IgD-negative memory B cell (primary cell): ENCODE measurements at regions not wholly inside any gene's neighbourhood (a gene's known extent, or its start where the extent isn't known, plus 50 kb on each side); places are given as distances from the start of the nearest gene placed in this dataset.
"Not testable (repeated sequence)": the region's sequence is repeated elsewhere in the genome, so short reads cannot be mapped to it uniquely, and the experiment has no call there.

Experiments used
- H3K27ac Mint-ChIP-seq, 3 donors: one replicate each; pipeline ENCODE4 v1.8.0; 2020 to 2022; ENCODE audit warnings: mild to moderate bottlenecking in 3 of 3, mixed read lengths in 3 of 3, moderate library complexity in 1 of 3
- H3K27me3 Mint-ChIP-seq: one replicate; pipeline ENCODE4 v1.8.0; 2021; ENCODE audit warnings: mixed read lengths
- H3K36me3 Mint-ChIP-seq: one replicate; pipeline ENCODE4 v1.8.0; 2020; ENCODE audit warnings: mild to moderate bottlenecking, mixed read lengths
- H3K4me1 Mint-ChIP-seq, 3 donors: one replicate each; pipeline ENCODE4 v1.8.0; 2020 to 2022; ENCODE audit warnings: mixed read lengths in 3 of 3, mild to moderate bottlenecking in 1 of 3
- H3K4me3 Mint-ChIP-seq, 4 donors: one replicate each; pipeline ENCODE4 v1.8.0; 2020 to 2022; ENCODE audit warnings: mild to moderate bottlenecking in 4 of 4, mixed read lengths in 4 of 4, moderate library complexity in 3 of 4
- H3K9me3 Mint-ChIP-seq, 3 donors: one replicate each; pipeline ENCODE4 v1.8.0; 2020 to 2021; ENCODE audit warnings: mixed read lengths in 3 of 3, mild to moderate bottlenecking in 1 of 3

GRCh38 chr4:10806953-10807645 lies 122.5 kb upstream of the CLNK start:
- H3K27me3 Mint-ChIP-seq, result no peaks in the 10 kb centered on the region
- H3K36me3 Mint-ChIP-seq, result peaks cover 2% of the 10 kb centered on the region
- H3K27ac Mint-ChIP-seq, result no peak overlapping the region
- no peak overlapping the region for H3K4me3 Mint-ChIP-seq
- peaks cover 0 to 14% (median 6%) of the 10 kb centered on the region in 3 donors for H3K4me1 Mint-ChIP-seq
- peaks cover 2 to 5% (median 3%) of the 10 kb centered on the region in 3 donors for H3K9me3 Mint-ChIP-seq

- Mint-ChIP-seq H3K36me3 (no peaks in the 10 kb centered on the region), H3K4me3 (no peak overlapping the region), H3K27me3 (no peaks in the 10 kb centered on the region), H3K27ac (no peak overlapping the region), H3K4me1 (peaks cover 0 to 11% (median 6%) of the 10 kb centered on the region in 3 donors), H3K9me3 (peaks cover 5 to 9% (median 5%) of the 10 kb centered on the region in 3 donors)
Measured at GRCh38 chr4:10803713-10804343, 119.3 kb upstream of the CLNK start.

GRCh38 chr4:10787365-10787764 lies 102.8 kb upstream of the CLNK start:
- H3K27ac Mint-ChIP-seq, result peak overlapping the region in 1 of 3 donors; percentile 68
- H3K4me3 Mint-ChIP-seq, result no peak overlapping the region
- H3K4me1 Mint-ChIP-seq, result peaks cover 0 to 1% (median 0%) of the 10 kb centered on the region in 3 donors

GRCh38 chr4:10784621-10785020 lies 100.1 kb upstream of the CLNK start:
- peaks cover 0 to 5% (median 2%) of the 10 kb centered on the region in 3 donors for H3K9me3 Mint-ChIP-seq
- no peak overlapping the region for H3K4me3 Mint-ChIP-seq
- H3K36me3 Mint-ChIP-seq, result peaks cover 4% of the 10 kb centered on the region
- no peaks in the 10 kb centered on the region for H3K27me3 Mint-ChIP-seq
- peaks cover 0 to 1% (median 0%) of the 10 kb centered on the region in 3 donors for H3K4me1 Mint-ChIP-seq
- no peak overlapping the region for H3K27ac Mint-ChIP-seq

More at GRCh38 chr4:10787365-10787764, 102.8 kb upstream of the CLNK start:
- H3K27me3 Mint-ChIP-seq, result no peaks in the 10 kb centered on the region
- H3K36me3 Mint-ChIP-seq, result peaks cover 4% of the 10 kb centered on the region
- H3K9me3 Mint-ChIP-seq, result peaks cover 1 to 5% (median 2%) of the 10 kb centered on the region in 3 donors

- H3K36me3 Mint-ChIP-seq, result peaks cover 4% of the 10 kb centered on the region
- peaks cover 0 to 5% (median 2%) of the 10 kb centered on the region in 3 donors for H3K9me3 Mint-ChIP-seq
- peaks cover 0 to 1% (median 0%) of the 10 kb centered on the region in 3 donors for H3K4me1 Mint-ChIP-seq
- H3K27me3 Mint-ChIP-seq, result no peaks in the 10 kb centered on the region
- no peak overlapping the region for H3K4me3 Mint-ChIP-seq
- no peak overlapping the region for H3K27ac Mint-ChIP-seq
Measured at GRCh38 chr4:10783351-10783750, 98.8 kb upstream of the CLNK start.

GRCh38 chr4:10781805-10782204 lies 97.2 kb upstream of the CLNK start:
- H3K27me3 Mint-ChIP-seq, result no peaks in the 10 kb centered on the region
- H3K27ac Mint-ChIP-seq, result no peak overlapping the region
- H3K9me3 Mint-ChIP-seq, result peaks cover 0 to 2% (median 0%) of the 10 kb centered on the region in 3 donors
- H3K4me3 Mint-ChIP-seq, result no peak overlapping the region
- peaks cover 0 to 1% (median 0%) of the 10 kb centered on the region in 3 donors for H3K4me1 Mint-ChIP-seq
- H3K36me3 Mint-ChIP-seq, result no peaks in the 10 kb centered on the region

GRCh38 chr4:10780803-10781202 lies 96.2 kb upstream of the CLNK start:
- H3K9me3 Mint-ChIP-seq, H3K4me1 Mint-ChIP-seq, H3K27ac Mint-ChIP-seq, H3K27me3 Mint-ChIP-seq, H3K36me3 Mint-ChIP-seq, H3K4me3 Mint-ChIP-seq: not testable (repeated sequence)

GRCh38 chr4:10775132-10775531 lies 90.6 kb upstream of the CLNK start:
- not testable (repeated sequence) for H3K9me3 Mint-ChIP-seq, H3K36me3 Mint-ChIP-seq, H3K4me1 Mint-ChIP-seq, H3K27me3 Mint-ChIP-seq, H3K27ac Mint-ChIP-seq, H3K4me3 Mint-ChIP-seq

GRCh38 chr4:10773656-10774055 lies 89.1 kb upstream of the CLNK start:
- Mint-ChIP-seq H3K4me1 (peaks cover 0 to 5% (median 4%) of the 10 kb centered on the region in 3 donors), H3K4me3 (no peak overlapping the region), H3K36me3 (peaks cover 3% of the 10 kb centered on the region), H3K27ac (no peak overlapping the region), H3K9me3 (peaks cover 0 to 5% (median 2%) of the 10 kb centered on the region in 3 donors), H3K27me3 (no peaks in the 10 kb centered on the region)

GRCh38 chr4:10773010-10773409 lies 88.4 kb upstream of the CLNK start:
- Mint-ChIP-seq H3K27me3 (no peaks in the 10 kb centered on the region), H3K4me1 (peaks cover 0 to 5% (median 4%) of the 10 kb centered on the region in 3 donors), H3K36me3 (peaks cover 3% of the 10 kb centered on the region), H3K9me3 (peaks cover 0 to 5% (median 2%) of the 10 kb centered on the region in 3 donors), H3K4me3 (no peak overlapping the region), H3K27ac (no peak overlapping the region)

GRCh38 chr4:10765386-10765785 lies 80.8 kb upstream of the CLNK start:
- Mint-ChIP-seq H3K4me1 (peaks cover 0 to 3% (median 0%) of the 10 kb centered on the region in 3 donors), H3K27ac (no peak overlapping the region), H3K9me3 (peaks cover 4 to 14% (median 13%) of the 10 kb centered on the region in 3 donors), H3K27me3 (no peaks in the 10 kb centered on the region), H3K4me3 (no peak overlapping the region), H3K36me3 (peaks cover 3% of the 10 kb centered on the region)

GRCh38 chr4:10762561-10762960 lies 78.0 kb upstream of the CLNK start:
- no peaks in the 10 kb centered on the region for H3K27me3 Mint-ChIP-seq
- peaks cover 0 to 2% (median 0%) of the 10 kb centered on the region in 3 donors for H3K4me1 Mint-ChIP-seq
- peaks cover 4 to 14% (median 13%) of the 10 kb centered on the region in 3 donors for H3K9me3 Mint-ChIP-seq
- H3K36me3 Mint-ChIP-seq, result peaks cover 3% of the 10 kb centered on the region
- H3K4me3 Mint-ChIP-seq, result no peak overlapping the region
- H3K27ac Mint-ChIP-seq, result peak overlapping the region in 1 of 3 donors; percentile 42

GRCh38 chr4:10761903-10762302 lies 77.3 kb upstream of the CLNK start:
- Mint-ChIP-seq H3K36me3 (peaks cover 3% of the 10 kb centered on the region), H3K9me3 (peaks cover 4 to 14% (median 13%) of the 10 kb centered on the region in 3 donors), H3K4me1 (peaks cover 0 to 2% (median 0%) of the 10 kb centered on the region in 3 donors), H3K4me3 (no peak overlapping the region), H3K27ac (no peak overlapping the region), H3K27me3 (no peaks in the 10 kb centered on the region)

GRCh38 chr4:10760086-10760485 lies 75.5 kb upstream of the CLNK start:
- H3K4me1 Mint-ChIP-seq, result peaks cover 0 to 3% (median 0%) of the 10 kb centered on the region in 3 donors
- no peak overlapping the region for H3K4me3 Mint-ChIP-seq

GRCh38 chr4:10758906-10759305 lies 74.3 kb upstream of the CLNK start:
- no peak overlapping the region for H3K27ac Mint-ChIP-seq
- H3K4me3 Mint-ChIP-seq, result no peak overlapping the region
- H3K27me3 Mint-ChIP-seq, result no peaks in the 10 kb centered on the region
- peaks cover 4 to 5% (median 4%) of the 10 kb centered on the region in 3 donors for H3K9me3 Mint-ChIP-seq
- H3K36me3 Mint-ChIP-seq, result peaks cover 2% of the 10 kb centered on the region
- peaks cover 0 to 3% (median 0%) of the 10 kb centered on the region in 3 donors for H3K4me1 Mint-ChIP-seq

More at GRCh38 chr4:10760086-10760485, 75.5 kb upstream of the CLNK start:
- Mint-ChIP-seq H3K27me3 (no peaks in the 10 kb centered on the region), H3K27ac (peak overlapping the region in 1 of 3 donors; percentile 29), H3K9me3 (peaks cover 7 to 14% (median 13%) of the 10 kb centered on the region in 3 donors), H3K36me3 (peaks cover 3% of the 10 kb centered on the region)
